ENCODE measurements at regions not wholly inside any gene's neighbourhood (a gene's known extent, or its start where the extent isn't known, plus 50 kb on each side); places are given as distances from the start of the nearest gene placed in this dataset.
A peak's percentile ranks its signal among the peaks of the same experiment; 100 is the strongest.

DNA sequence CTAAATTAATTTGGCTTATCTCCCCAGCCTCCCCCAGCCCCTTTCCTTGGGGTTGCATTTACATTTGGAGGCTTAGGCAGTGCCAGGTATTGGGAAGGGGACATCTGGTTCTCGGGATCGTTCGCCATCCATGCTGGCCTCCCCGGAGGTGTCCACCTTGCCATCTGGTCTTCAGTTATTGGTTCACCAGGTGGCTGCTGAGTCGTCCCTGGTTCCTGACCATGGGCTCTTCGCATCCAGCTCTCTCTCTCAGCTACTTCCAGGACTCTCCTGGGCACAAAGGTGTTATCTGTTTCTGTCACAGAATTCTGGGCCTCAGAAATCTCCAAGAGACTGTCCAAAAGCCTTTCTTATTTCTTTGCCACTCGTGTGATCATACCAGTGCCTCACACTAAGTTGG, 75.4 kb upstream of the SCOC start:
- DNase-seq (ENCODE audit: low read depth): no peak
- no peak overlapping the region for H3K4me3 ChIP-seq (ENCODE audit: control insufficient read depth, low read depth, low read length)
- TF ChIP-seq, protein P1, sequence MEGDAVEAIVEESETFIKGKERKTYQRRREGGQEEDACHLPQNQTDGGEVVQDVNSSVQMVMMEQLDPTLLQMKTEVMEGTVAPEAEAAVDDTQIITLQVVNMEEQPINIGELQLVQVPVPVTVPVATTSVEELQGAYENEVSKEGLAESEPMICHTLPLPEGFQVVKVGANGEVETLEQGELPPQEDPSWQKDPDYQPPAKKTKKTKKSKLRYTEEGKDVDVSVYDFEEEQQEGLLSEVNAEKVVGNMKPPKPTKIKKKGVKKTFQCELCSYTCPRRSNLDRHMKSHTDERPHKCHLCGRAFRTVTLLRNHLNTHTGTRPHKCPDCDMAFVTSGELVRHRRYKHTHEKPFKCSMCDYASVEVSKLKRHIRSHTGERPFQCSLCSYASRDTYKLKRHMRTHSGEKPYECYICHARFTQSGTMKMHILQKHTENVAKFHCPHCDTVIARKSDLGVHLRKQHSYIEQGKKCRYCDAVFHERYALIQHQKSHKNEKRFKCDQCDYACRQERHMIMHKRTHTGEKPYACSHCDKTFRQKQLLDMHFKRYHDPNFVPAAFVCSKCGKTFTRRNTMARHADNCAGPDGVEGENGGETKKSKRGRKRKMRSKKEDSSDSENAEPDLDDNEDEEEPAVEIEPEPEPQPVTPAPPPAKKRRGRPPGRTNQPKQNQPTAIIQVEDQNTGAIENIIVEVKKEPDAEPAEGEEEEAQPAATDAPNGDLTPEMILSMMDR (conservative IDR thresholded peaks at IDR 0.05; ENCODE audit: control insufficient read depth, insufficient read depth, low read depth, low read length): no peak

DNA sequence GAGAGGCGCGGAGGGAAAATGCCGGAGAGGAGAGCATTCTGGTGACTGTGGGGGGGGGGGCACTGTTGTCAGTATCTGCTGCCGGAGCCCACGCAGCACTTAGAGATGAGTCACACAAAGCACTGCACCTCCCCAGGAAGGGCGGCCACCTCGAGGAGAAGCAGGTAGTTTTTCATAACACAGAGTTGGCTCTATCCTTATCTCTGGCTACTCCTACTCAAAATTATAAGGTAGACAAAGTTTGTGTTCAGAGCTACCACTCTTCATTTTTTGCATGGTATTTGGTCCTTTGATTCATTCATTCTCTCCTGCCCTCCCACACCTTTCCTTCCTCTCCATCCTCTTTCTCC, 76.2 kb upstream of the SCOC start:
- TF ChIP-seq, protein P1 (conservative IDR thresholded peaks at IDR 0.05; ENCODE audit: control insufficient read depth, insufficient read depth, low read depth, low read length): no peak
- no peak overlapping the region for H3K4me3 ChIP-seq (ENCODE audit: control insufficient read depth, low read depth, low read length)
- DNase-seq (ENCODE audit: low read depth): no peak

- peak; percentile 90 for DNase-seq (ENCODE audit: low read depth)
- TF ChIP-seq, protein P1 (conservative IDR thresholded peaks at IDR 0.05; ENCODE audit: control insufficient read depth, insufficient read depth, low read depth, low read length): no peak
- H3K4me3 ChIP-seq (ENCODE audit: control insufficient read depth, low read depth, low read length): no peak overlapping the region
Observed at GRCh38 chr4:140296335-140297220, 76.9 kb upstream of the SCOC start.

GRCh38 chr4:140293979-140294378, 79.5 kb upstream of the SCOC start:
- TF ChIP-seq, protein P1 (conservative IDR thresholded peaks at IDR 0.05; ENCODE audit: control insufficient read depth, insufficient read depth, low read depth, low read length): no peak
- H3K4me3 ChIP-seq (ENCODE audit: control insufficient read depth, low read depth, low read length): no peak overlapping the region
- DNase-seq (ENCODE audit: low read depth): no peak

- H3K4me3 ChIP-seq (ENCODE audit: control insufficient read depth, low read depth, low read length): no peak overlapping the region
- TF ChIP-seq, protein P1 (conservative IDR thresholded peaks at IDR 0.05; ENCODE audit: control insufficient read depth, insufficient read depth, low read depth, low read length): no peak
- peak; percentile 59 for DNase-seq (ENCODE audit: low read depth)
Observed at GRCh38 chr4:140291259-140291658, 82.2 kb upstream of the SCOC start.

DNA sequence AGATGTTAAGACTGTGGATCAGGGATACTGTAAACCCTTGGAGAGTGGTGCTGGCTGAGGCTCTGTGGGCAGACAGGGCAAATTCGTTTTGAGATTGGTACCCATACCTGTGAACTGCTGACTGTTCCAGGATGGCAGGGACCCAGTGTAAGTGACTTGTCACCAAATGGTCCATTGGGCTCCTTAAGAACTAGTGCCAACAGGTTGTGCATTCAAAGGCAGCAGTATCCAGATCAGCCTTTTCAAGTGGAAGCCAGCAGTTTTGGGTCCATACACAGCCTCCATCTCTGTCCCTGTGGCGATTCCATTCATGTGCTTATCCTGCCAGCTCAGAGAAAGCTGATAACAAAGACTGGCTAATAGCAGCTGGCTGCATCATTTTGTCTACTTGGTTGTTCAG, 84.0 kb upstream of the SCOC start:
- no peak overlapping the region for H3K4me3 ChIP-seq (ENCODE audit: control insufficient read depth, low read depth, low read length)
- DNase-seq (ENCODE audit: low read depth): no peak
- TF ChIP-seq, protein P1 (conservative IDR thresholded peaks at IDR 0.05; ENCODE audit: control insufficient read depth, insufficient read depth, low read depth, low read length): no peak
